Common myeloid progenitor, CD34-positive (primary cell): ENCODE measurements at regions not wholly inside any gene's neighbourhood (a gene's known extent, or its start where the extent isn't known, plus 50 kb on each side); places are given as distances from the start of the nearest gene placed in this dataset.
"Not testable (repeated sequence)": the region's sequence is repeated elsewhere in the genome, so short reads cannot be mapped to it uniquely, and the experiment has no call there.

Experiments
- CTCF ChIA-PET: fragments of 350-600 bp; sonication (Branson Sonifier 250); formaldehyde crosslinking; loops from one replicate; lab custom pipeline; 2021; ENCODE audit warnings: antibody characterized with exemption; lab: Charles Lee
- POLR2A ChIA-PET: fragments of 350-600 bp; sonication (Branson Sonifier 250); formaldehyde crosslinking; loops from one replicate; lab custom pipeline; 2021; ENCODE audit warnings: antibody characterized with exemption; lab: Charles Lee
- DNase-seq, 3 donors: peaks; one replicate each; pipeline versions ENCODE4 v3.0.0 to v3.0.0-alpha.2; 2013
- H3K27ac ChIP-seq, 2 experiments: 1 replicate in 1 of 2; 2 replicates in 1 of 2; pipeline ENCODE4 v1.7.0; 2013; ENCODE audit warnings: inconsistent platforms in 2 of 2, low read length in 2 of 2, mild to moderate bottlenecking in 2 of 2, low read depth in 1 of 2, moderate library complexity in 1 of 2; ENCODE audit not compliant: severe bottlenecking in 2 of 2, insufficient read depth in 1 of 2, poor library complexity in 1 of 2
- H3K27me3 ChIP-seq, 5 experiments: replicated peaks in 2 of 5; 1 replicate in 3 of 5; 2 replicates in 2 of 5; pipeline versions ENCODE4 v1.6.1 to v1.7.0; 2013; ENCODE audit warnings: low read length in 4 of 5, mild to moderate bottlenecking in 2 of 5, moderate library complexity in 2 of 5, inconsistent platforms in 1 of 5; ENCODE audit not compliant: insufficient read depth in 5 of 5, control insufficient read depth in 4 of 5
- H3K36me3 ChIP-seq, 4 experiments: 1 replicate in 2 of 4; 2 replicates in 2 of 4; pipeline versions ENCODE4 v1.6.1 to v1.7.0; 2013; ENCODE audit warnings: low read length in 3 of 4, control low read depth in 1 of 4, mild to moderate bottlenecking in 1 of 4; ENCODE audit not compliant: control insufficient read depth in 4 of 4, insufficient read depth in 4 of 4
- H3K4me1 ChIP-seq, 4 experiments: 1 replicate in 3 of 4; 2 replicates in 1 of 4; pipeline versions ENCODE4 v1.6.1 to v1.7.1; 2013; ENCODE audit warnings: low read length in 3 of 4, mild to moderate bottlenecking in 3 of 4, control low read depth in 1 of 4, inconsistent platforms in 1 of 4, moderate library complexity in 1 of 4; ENCODE audit not compliant: control insufficient read depth in 4 of 4, insufficient read depth in 4 of 4; ENCODE audit errors: control extremely low read depth in 1 of 4
- H3K4me3 ChIP-seq, 7 experiments: 1 replicate in 4 of 7; 2 replicates in 3 of 7; pipeline versions ENCODE4 v1.5.1 to v1.7.0; 2013; ENCODE audit warnings: mild to moderate bottlenecking in 7 of 7, low read length in 6 of 7, moderate library complexity in 6 of 7, inconsistent platforms in 2 of 7, low read depth in 2 of 7, control low read depth in 1 of 7; ENCODE audit not compliant: insufficient read depth in 4 of 7, control insufficient read depth in 1 of 7; ENCODE audit errors: extremely low read depth in 1 of 7
- H3K9me3 ChIP-seq, 5 experiments: 1 replicate in 4 of 5; 2 replicates in 1 of 5; pipeline versions ENCODE4 v1.6.1 to v1.7.1; 2013; ENCODE audit warnings: low read length in 4 of 5, mild to moderate bottlenecking in 2 of 5, inconsistent platforms in 1 of 5, low read depth in 1 of 5, moderate library complexity in 1 of 5; ENCODE audit not compliant: control insufficient read depth in 4 of 5, insufficient read depth in 2 of 5; ENCODE audit errors: control extremely low read depth in 1 of 5
- WGBS: methylation state at CpG from one replicate; pipeline ENCODE4 v1.1.5; 2013; ENCODE audit not compliant: insufficient coverage; 5-methylcytosine and 5-hydroxymethylcytosine counted together

- H3K36me3 ChIP-seq, H3K4me3 ChIP-seq, DNase-seq, H3K4me1 ChIP-seq, H3K9me3 ChIP-seq, CTCF ChIA-PET, H3K27ac ChIP-seq, H3K27me3 ChIP-seq, POLR2A ChIA-PET: not testable (repeated sequence)
- whole genome bisulfite sequencing: no CpG with 5 or more reads among the region's 5 CpGs
Measured at GRCh38 chr15:20102862-20103261, 438.7 kb downstream of the GOLGA6L6 start.

- WGBS: no CpG with 5 or more reads among the region's 1 CpG
- H3K9me3 ChIP-seq, POLR2A ChIA-PET, H3K4me3 ChIP-seq, H3K27me3 ChIP-seq, H3K27ac ChIP-seq, H3K4me1 ChIP-seq, CTCF ChIA-PET, DNase-seq, H3K36me3 ChIP-seq: not testable (repeated sequence)
Measured at GRCh38 chr15:20102209-20102608, 439.4 kb downstream of the GOLGA6L6 start.

GRCh38 chr15:20101281-20101680 is 440.3 kb downstream of the GOLGA6L6 start:
- H3K4me1 ChIP-seq, POLR2A ChIA-PET, H3K9me3 ChIP-seq, H3K27me3 ChIP-seq, CTCF ChIA-PET, H3K36me3 ChIP-seq, H3K4me3 ChIP-seq, H3K27ac ChIP-seq, DNase-seq: not testable (repeated sequence)
- WGBS: no CpG with 5 or more reads among the region's 3 CpGs

GRCh38 chr15:20100604-20101270 is 440.9 kb downstream of the GOLGA6L6 start:
- H3K9me3 ChIP-seq, H3K4me3 ChIP-seq, CTCF ChIA-PET, H3K36me3 ChIP-seq, H3K4me1 ChIP-seq, H3K27ac ChIP-seq, POLR2A ChIA-PET, DNase-seq, H3K27me3 ChIP-seq: not testable (repeated sequence)
- no CpG with 5 or more reads among the region's 8 CpGs for WGBS

- DNase-seq, CTCF ChIA-PET, POLR2A ChIA-PET, H3K27ac ChIP-seq, H3K4me1 ChIP-seq, H3K9me3 ChIP-seq, H3K27me3 ChIP-seq, H3K4me3 ChIP-seq, H3K36me3 ChIP-seq: not testable (repeated sequence)
- WGBS: no CpG with 5 or more reads among the region's 6 CpGs
Measured at GRCh38 chr15:20095699-20096303, 445.8 kb downstream of the GOLGA6L6 start.

GRCh38 chr15:20089541-20089940 is 452.1 kb downstream of the GOLGA6L6 start:
- H3K36me3 ChIP-seq, H3K4me3 ChIP-seq, H3K27ac ChIP-seq, H3K9me3 ChIP-seq, CTCF ChIA-PET, POLR2A ChIA-PET, DNase-seq, H3K27me3 ChIP-seq, H3K4me1 ChIP-seq: not testable (repeated sequence)
- no CpG with 5 or more reads among the region's 4 CpGs for WGBS

GRCh38 chr15:20084026-20084425 is 457.6 kb downstream of the GOLGA6L6 start:
- H3K36me3 ChIP-seq, CTCF ChIA-PET, H3K4me1 ChIP-seq, H3K27me3 ChIP-seq, H3K4me3 ChIP-seq, POLR2A ChIA-PET, H3K27ac ChIP-seq, DNase-seq, H3K9me3 ChIP-seq: not testable (repeated sequence)
- no CpG with 5 or more reads among the region's 6 CpGs for WGBS
